Sigmoid colon (tissue), 6 donors: ENCODE measurements at regions not wholly inside any gene's neighbourhood (a gene's known extent, or its start where the extent isn't known, plus 50 kb on each side); places are given as distances from the start of the nearest gene placed in this dataset.

ENCODE experiments used
- DNase-seq: peaks from one replicate; pipeline ENCODE4 v3.0.0-alpha.2; 2019
- H3K27ac ChIP-seq, 4 donors: fragments of 200-600 bp; sonication (generic); one replicate each; pipeline ENCODE4 v1.5.1; 2016 to 2019; ENCODE audit warnings: mild to moderate bottlenecking in 1 of 4
- H3K27me3 ChIP-seq, 3 donors: fragments of 200-600 bp; sonication (generic); one replicate each; pipeline ENCODE4 v1.5.1; 2019; ENCODE audit warnings: mild to moderate bottlenecking in 1 of 3
- H3K36me3 ChIP-seq, 4 donors: fragments of 200-600 bp; sonication (generic); one replicate each; pipeline ENCODE4 v1.5.1; 2016 to 2019
- H3K4me1 ChIP-seq, 4 donors: fragments of 200-600 bp; sonication (generic); one replicate each; pipeline ENCODE4 v1.5.1; 2017 to 2019
- H3K4me3 ChIP-seq, 4 donors: fragments of 200-600 bp; sonication (generic); one replicate each; pipeline ENCODE4 v1.5.1; 2017 to 2019; ENCODE audit warnings: mild to moderate bottlenecking in 2 of 4, moderate library complexity in 1 of 4
- H3K9me3 ChIP-seq, 4 donors: fragments of 200-600 bp in 3 of 4; sonication (generic) in 3 of 4; one replicate each; pipeline versions ENCODE4 v1.5.1 to v1.6.1; 2013 to 2019
- CTCF ChIP-seq, 4 experiments: fragments of 450-650 bp in 3 of 4; fragments of 200-600 bp in 1 of 4; IDR thresholded peaks; one replicate each; pipeline ENCODE4 v1.5.1; 2016 to 2019; ENCODE audit warnings: antibody characterized with exemption in 4 of 4, mild to moderate bottlenecking in 3 of 4, moderate library complexity in 2 of 4
- EP300 ChIP-seq, 4 donors: sonication (generic); formaldehyde crosslinking; IDR thresholded peaks; one replicate each; pipeline ENCODE4 v1.6.1; 2017; ENCODE audit warnings: antibody characterized with exemption in 4 of 4
- POLR2A ChIP-seq, 2 donors: fragments of 450-650 bp; IDR thresholded peaks; one replicate each; pipeline ENCODE4 v1.6.1; 2016; ENCODE audit warnings: antibody characterized with exemption in 2 of 2, mild to moderate bottlenecking in 2 of 2, moderate library complexity in 2 of 2
- POLR2AphosphoS5 ChIP-seq, 4 donors: sonication (generic); formaldehyde crosslinking; IDR thresholded peaks; one replicate each; pipeline ENCODE4 v1.6.1; 2017; ENCODE audit warnings: antibody characterized with exemption in 4 of 4
- WGBS, 2 donors: extraction: QIAGEN DNeasy Blood & Tissue Kit; methylation state at CpG; one replicate each; pipeline ENCODE4 v1.1.7; 2013; 5-methylcytosine and 5-hydroxymethylcytosine counted together
- intact Hi-C: fragments of 100-400 bp; cut with DNase I; formaldehyde crosslinking; loops from one replicate; pipeline ENCODE4 v1.15.1; 2023
- donor health status: healthy with polysubstance abuse.
- donor health status: healthy.

DNA sequence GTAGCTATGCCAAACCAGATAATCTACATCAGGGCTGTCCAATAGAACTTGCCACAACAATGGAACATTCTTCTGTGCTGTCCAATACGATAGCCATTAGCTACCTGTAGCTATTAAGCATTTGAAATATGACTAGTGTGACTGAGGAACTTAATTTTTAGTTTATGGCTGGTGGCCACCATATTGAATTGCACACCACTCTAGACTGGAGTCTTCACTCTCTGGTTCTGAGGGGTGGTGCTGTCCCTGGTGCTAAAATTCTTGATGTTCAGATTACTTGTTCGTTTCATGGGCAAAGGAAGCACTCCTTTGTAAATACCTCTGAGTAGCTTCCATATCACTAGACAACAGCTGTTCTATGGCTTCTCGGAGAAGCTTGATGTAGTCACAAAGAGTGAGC lies 296.6 kb downstream of the NPIPA8 start:
- Histone ChIP-seq H3K27me3 (no peaks in the 10 kb centered on the region), H3K9me3 (no peaks in the 10 kb centered on the region), H3K36me3 (no peaks in the 10 kb centered on the region), H3K27ac (no peak overlapping the region), H3K4me1 (no peaks in the 10 kb centered on the region), H3K4me3 (no peak overlapping the region)
- TF ChIP-seq POLR2AphosphoS5 (IDR thresholded peaks at IDR 0.05) (no peak), POLR2A (IDR thresholded peaks at IDR 0.05) (no peak), EP300 (IDR thresholded peaks at IDR 0.05) (no peak), CTCF (IDR thresholded peaks at IDR 0.05) (no peak)
- DNase-seq: no peak
- intact Hi-C loops: no loop called here
- WGBS, 2 donors: 85 to 92% methylated on average over 3 of the region's 3 CpGs

DNA sequence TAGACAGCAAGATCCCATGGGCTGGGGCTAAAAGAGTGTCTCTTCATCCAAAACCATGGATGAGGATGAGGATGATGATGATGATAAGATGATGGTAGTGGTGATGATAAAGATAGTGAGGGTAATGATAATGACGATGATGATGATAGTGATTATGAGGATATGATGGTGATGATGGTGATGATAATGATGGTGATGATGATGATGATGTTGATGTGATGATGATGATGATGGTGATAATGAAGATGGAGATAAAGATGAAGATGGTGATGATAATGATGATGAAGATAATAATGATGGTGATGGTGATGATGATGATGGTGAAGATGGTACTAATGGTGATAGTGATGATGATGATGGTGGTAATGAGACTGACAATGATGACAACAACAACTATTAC lies 299.5 kb downstream of the NPIPA8 start:
- no peak for TF ChIP-seq EP300 (IDR thresholded peaks at IDR 0.05)
- no peak for TF ChIP-seq POLR2A (IDR thresholded peaks at IDR 0.05)
- no peak for TF ChIP-seq POLR2AphosphoS5 (IDR thresholded peaks at IDR 0.05)
- TF ChIP-seq CTCF (IDR thresholded peaks at IDR 0.05): no peak
- H3K4me1 ChIP-seq: no peaks in the 10 kb centered on the region
- 91 to 97% methylated on average over 1 of the region's 1 CpG for WGBS, 2 donors
- H3K27ac ChIP-seq: no peak overlapping the region
- intact Hi-C loops: no loop called here
- H3K9me3 ChIP-seq: no peaks in the 10 kb centered on the region
- H3K36me3 ChIP-seq: no peaks in the 10 kb centered on the region
- no peak for DNase-seq
- H3K4me3 ChIP-seq: no peak overlapping the region
- H3K27me3 ChIP-seq: no peaks in the 10 kb centered on the region

DNA sequence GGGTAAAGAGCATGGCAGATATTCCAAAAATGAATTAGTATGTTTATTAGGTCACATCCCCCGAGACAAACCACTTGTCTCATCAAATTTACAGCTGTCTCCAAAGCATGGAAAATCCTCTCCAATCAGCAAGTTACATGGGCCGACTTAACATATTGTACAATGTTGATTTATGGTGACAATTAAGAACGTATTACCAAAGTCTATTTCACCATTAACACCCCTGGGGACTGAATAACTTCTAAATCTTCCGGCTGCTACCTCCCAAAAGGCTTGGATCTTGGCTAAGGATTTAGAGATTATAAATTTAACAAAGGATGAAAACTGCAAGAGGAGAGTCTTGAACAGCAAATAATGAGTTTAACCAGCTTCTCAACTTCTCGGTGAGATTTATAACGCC lies 311.9 kb downstream of the NPIPA8 start:
- no peak for DNase-seq
- 54 to 55% methylated on average over 6 of the region's 6 CpGs for WGBS, 2 donors
- Histone ChIP-seq H3K36me3 (no peaks in the 10 kb centered on the region), H3K9me3 (no peaks in the 10 kb centered on the region), H3K4me3 (no peak overlapping the region), H3K4me1 (no peaks in the 10 kb centered on the region), H3K27ac (no peak overlapping the region), H3K27me3 (no peaks in the 10 kb centered on the region)
- intact Hi-C loops: no loop called here
- TF ChIP-seq EP300 (IDR thresholded peaks at IDR 0.05) (no peak), CTCF (IDR thresholded peaks at IDR 0.05) (no peak), POLR2AphosphoS5 (IDR thresholded peaks at IDR 0.05) (no peak), POLR2A (IDR thresholded peaks at IDR 0.05) (no peak)

DNA sequence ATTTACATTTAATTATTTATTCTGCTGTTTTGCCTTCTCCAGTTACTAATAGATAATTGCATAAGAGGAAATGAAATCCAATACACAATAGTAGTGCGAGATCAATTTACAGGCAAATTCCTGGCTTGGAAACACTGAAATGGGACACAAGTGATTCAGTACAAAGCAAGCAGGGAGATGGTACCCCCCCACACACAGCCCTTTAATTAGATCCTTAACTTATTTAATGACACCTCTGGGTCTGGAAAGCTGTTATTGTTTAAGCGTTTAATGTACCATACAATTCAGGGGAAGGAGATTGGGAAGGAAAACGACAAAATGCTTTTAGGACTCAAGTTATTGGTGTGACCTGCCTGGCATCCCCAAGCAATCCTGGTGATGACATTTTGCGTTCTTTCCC lies 318.2 kb downstream of the NPIPA8 start:
- no peaks in the 10 kb centered on the region for H3K4me1 ChIP-seq

More for the DNA sequence above, 318.2 kb downstream of the NPIPA8 start:
- no peaks in the 10 kb centered on the region for H3K36me3 ChIP-seq
- peaks cover 0 to 5% (median 0%) of the 10 kb centered on the region in 3 donors for H3K27me3 ChIP-seq
- H3K27ac ChIP-seq: no peak overlapping the region
- H3K4me3 ChIP-seq: no peak overlapping the region
- H3K9me3 ChIP-seq: no peaks in the 10 kb centered on the region
- no peak for DNase-seq
- WGBS, 2 donors: 64 to 74% methylated on average over 4 of the region's 4 CpGs
- intact Hi-C loops: no loop called here
- TF ChIP-seq POLR2AphosphoS5 (IDR thresholded peaks at IDR 0.05) (no peak), EP300 (IDR thresholded peaks at IDR 0.05) (no peak), POLR2A (IDR thresholded peaks at IDR 0.05) (no peak), CTCF (IDR thresholded peaks at IDR 0.05) (no peak)
